HG03378 (cell line): ENCODE measurements at regions not wholly inside any gene's neighbourhood (a gene's known extent, or its start where the extent isn't known, plus 50 kb on each side); places are given as distances from the start of the nearest gene placed in this dataset.

Experiments
- ATAC-seq: cut with Tn5 transposase; IDR thresholded peaks from one replicate; pipeline ENCODE4 v1.9.1; 2021; ENCODE audit warnings: mild to moderate bottlenecking, moderate library complexity; ENCODE audit not compliant: unreplicated experiment

DNA sequence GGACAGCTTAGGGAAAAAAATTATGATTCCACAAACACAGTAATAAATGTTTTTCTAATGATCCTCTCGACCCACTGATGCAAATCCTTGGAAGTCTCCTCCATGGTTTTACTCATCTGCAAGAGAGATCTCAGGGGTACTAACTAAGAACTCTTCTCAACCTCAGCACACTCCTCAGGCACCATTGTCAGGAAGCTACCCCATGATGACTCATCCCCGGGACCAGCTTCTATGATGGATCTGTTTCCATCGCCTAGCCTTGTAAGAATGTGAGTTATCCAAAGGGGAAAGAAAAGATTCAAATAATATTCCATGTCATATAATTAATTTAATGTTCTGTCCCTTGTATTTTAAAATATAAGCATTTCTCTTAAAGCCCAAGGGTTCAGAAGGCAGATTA lies 816.1 kb upstream of the IGFBP7 start:
- no peak for ATAC-seq

DNA sequence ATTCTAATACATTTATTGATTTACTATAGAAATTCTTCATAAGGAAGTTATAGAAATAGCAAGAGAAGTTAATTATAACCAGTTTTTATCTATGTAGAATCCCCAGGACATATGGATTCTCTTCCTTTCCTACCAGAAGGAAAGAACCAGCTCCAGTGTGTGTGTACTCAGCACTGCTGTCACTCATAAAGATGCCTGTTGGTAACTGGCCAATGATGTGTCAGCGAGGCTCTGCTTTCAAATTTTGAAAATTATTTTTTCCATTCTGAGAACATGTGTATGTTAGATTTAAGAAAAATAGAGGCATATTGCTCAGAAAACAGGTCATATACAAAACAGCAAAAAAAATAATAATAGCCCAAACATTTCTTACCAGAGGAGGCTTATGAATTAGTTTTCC lies 814.8 kb upstream of the IGFBP7 start:
- ATAC-seq, result no peak

DNA sequence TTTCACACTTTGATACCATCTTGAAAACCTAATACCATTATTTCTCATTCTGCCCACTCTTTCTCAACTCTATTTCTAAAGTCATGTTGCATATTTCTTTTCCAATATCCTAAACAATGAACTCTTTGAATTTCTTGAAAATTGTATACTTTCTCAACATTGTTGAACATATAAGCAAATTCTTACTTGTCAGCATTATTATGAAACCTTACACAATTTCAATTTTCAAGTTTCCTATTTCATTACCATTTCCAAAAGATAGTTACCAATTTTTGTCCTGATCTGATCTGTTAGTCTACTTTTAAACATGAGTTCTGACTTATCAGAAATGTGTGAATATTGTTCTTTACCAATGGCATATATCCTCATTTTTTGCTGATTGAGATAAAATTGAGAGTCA lies 806.3 kb upstream of the IGFBP7 start:
- no peak for ATAC-seq

DNA sequence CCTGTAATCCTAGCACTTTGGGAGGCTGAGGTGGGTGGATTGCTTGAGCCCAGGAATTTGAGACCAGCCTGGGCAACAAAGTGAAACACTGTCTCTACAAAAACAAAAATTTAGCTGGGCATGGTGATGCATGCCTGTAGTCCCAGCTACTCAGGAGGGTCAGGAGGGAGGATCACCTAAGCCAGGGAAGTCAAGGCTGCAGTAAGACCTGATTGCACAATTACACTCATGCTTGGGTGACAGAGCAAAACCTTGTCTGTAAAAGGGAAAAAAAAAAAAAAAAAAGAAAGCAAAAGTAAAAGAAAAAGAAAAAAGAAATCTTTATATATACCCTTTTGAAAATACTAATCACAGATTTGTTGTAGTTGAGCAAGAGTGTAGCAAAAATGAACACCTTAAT lies 801.0 kb upstream of the IGFBP7 start:
- ATAC-seq, result no peak

DNA sequence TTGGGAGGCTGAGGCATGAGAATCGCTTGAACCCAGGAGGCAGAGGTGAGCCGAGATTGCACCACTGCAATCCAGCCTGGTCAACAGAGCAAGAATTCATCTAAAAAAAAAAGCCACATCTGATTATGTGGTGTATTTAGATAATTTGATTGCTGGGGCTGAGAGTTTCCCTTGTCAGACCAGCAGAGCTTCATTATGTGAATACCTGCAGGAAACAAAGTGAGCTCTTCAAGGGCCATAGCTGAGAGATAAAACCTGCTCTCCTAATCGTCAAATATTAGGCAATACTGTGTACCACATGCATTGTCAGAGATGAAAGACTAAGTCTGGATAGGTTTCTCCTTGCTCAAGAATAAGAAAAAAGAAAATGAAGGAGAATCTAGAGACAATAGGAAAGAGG lies 800.0 kb upstream of the IGFBP7 start:
- no peak for ATAC-seq

GRCh38 chr4:57905965-57906364 lies 795.8 kb upstream of the IGFBP7 start:
- no peak for ATAC-seq

DNA sequence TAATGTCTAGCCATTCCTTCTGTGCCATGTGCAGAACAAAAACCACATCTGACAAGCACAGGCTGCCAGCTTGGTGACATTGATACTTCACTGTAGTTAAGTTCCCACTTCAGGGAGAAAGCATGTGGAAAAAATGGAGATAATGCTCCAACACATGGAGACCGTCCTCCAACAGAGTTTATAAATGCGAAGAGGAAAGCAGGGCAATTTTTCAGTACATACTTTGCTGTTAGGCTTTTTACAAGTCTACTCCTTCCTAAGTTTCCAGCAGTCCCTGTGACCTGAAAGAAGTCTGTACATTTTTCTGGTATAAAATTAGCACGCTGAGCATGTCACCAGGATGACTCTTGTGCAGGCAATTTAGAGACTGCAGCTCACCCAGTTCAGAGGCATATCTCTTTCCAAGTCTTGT lies 766.9 kb upstream of the IGFBP7 start:
- ATAC-seq, result no peak

GRCh38 chr4:57875829-57876392 lies 765.7 kb upstream of the IGFBP7 start:
- ATAC-seq, result no peak

- no peak for ATAC-seq
Measured at GRCh38 chr4:57866468-57867171, 756.4 kb upstream of the IGFBP7 start.

GRCh38 chr4:57865264-57865663 lies 755.1 kb upstream of the IGFBP7 start:
- peak; percentile 95 for ATAC-seq

GRCh38 chr4:57854748-57855147 lies 744.6 kb upstream of the IGFBP7 start:
- peak; percentile 92 for ATAC-seq

GRCh38 chr4:57850141-57850540 lies 740.0 kb upstream of the IGFBP7 start:
- ATAC-seq, result no peak

- ATAC-seq, result no peak
Measured at GRCh38 chr4:57832083-57832482, 721.9 kb upstream of the IGFBP7 start.

GRCh38 chr4:57789666-57790065 lies 679.5 kb upstream of the IGFBP7 start:
- ATAC-seq, result no peak

DNA sequence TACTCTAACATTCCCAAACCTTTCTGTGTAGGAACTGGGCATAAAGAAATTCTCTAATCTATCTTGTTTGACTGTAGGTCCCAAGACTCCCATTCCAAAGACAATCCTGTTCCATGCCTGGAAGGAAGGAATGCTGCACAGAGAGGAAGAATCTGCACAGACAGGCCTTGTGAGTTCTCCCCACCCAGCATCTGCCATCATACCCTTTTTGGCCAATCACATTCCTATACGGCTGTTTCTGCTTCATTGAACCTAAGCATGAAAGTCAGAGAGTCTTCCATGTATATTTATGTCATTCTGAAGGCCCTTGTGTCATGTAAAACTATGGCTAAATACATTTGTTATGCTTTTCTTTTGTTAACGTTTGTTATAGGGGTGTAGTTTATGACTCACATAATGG lies 667.7 kb upstream of the IGFBP7 start:
- ATAC-seq, result no peak

- ATAC-seq, result no peak
Measured at GRCh38 chr4:57774681-57775080, 664.5 kb upstream of the IGFBP7 start.

GRCh38 chr4:57774171-57774570 lies 664.0 kb upstream of the IGFBP7 start:
- ATAC-seq, result no peak

- no peak for ATAC-seq
Measured at GRCh38 chr4:57766341-57766740, 656.2 kb upstream of the IGFBP7 start.

DNA sequence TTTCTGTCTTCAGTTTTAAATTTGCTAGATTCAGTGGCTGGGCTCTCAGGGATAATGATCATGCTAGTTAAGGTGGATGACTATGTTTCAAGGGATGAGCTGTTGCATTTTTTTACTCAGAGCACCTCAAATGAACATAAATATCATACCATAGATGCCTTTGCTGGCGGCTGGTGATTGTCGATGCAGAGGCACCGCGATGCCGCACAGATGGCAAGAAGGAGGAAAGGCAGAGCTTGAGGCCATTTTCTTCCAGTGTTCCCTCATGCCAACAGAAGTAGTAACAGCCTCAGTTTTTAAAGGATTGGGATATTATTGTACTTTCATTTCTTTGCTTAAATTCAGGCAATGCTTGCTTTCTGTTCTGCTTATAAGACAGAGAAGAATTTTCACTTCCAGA lies 654.7 kb upstream of the IGFBP7 start:
- no peak for ATAC-seq

GRCh38 chr4:57763070-57763469 lies 652.9 kb upstream of the IGFBP7 start:
- no peak for ATAC-seq

DNA sequence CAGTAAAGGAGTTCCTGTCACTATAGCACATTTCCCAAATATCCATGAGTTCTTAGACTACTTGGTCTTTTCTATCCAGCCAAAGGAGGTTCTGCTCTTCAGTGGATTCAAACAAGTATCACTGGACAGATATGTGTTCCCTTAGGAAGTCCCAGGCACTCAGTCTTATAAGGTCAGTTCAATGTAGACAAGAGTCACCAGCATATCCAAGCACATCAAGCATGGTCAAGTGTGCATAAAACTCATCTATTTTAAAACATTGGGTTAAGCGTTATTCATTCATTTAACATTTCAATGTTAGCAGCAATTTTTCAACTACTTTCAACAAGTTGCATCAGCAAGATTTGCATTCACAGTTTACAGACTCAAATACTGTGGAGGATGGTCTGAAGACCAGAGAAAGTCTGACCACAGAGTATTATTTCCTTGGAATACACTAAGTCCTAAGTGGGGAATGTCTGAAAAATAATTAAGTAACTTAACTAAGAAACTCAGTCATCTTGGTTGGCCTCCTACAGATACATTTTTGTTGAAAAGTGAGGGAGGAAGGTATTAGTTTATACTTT lies 630.5 kb upstream of the IGFBP7 start:
- ATAC-seq, result no peak

GRCh38 chr4:57736781-57737180 lies 626.6 kb upstream of the IGFBP7 start:
- no peak for ATAC-seq
